Activated naive CD4-positive, alpha-beta T cell treated with anti-CD3 and anti-CD28 coated beads for 36 hours (primary cell): ENCODE measurements at regions not wholly inside any gene's neighbourhood (a gene's known extent, or its start where the extent isn't known, plus 50 kb on each side); places are given as distances from the start of the nearest gene placed in this dataset.

Experiments used
- CTCF ChIA-PET: fragments of 350-600 bp; sonication (Branson Sonifier 250); formaldehyde crosslinking; loops from one replicate; lab custom pipeline; 2021; ENCODE audit warnings: antibody characterized with exemption; lab: Charles Lee
- DNase-seq: peaks from one replicate; pipeline ENCODE4 v3.0.0-alpha.2; 2020
- H3K27ac Mint-ChIP-seq: one replicate; pipeline ENCODE4 v1.8.0; 2021; ENCODE audit warnings: mild to moderate bottlenecking, mixed read lengths
- H3K27me3 Mint-ChIP-seq: one replicate; pipeline ENCODE4 v1.8.0; 2021; ENCODE audit warnings: low read depth, mixed read lengths
- H3K36me3 Mint-ChIP-seq: one replicate; pipeline ENCODE4 v1.8.0; 2021; ENCODE audit warnings: low read depth, mixed read lengths
- H3K4me1 Mint-ChIP-seq: one replicate; pipeline ENCODE4 v1.8.0; 2021; ENCODE audit warnings: low read depth, mixed read lengths
- H3K4me3 Mint-ChIP-seq: one replicate; pipeline ENCODE4 v1.8.0; 2021; ENCODE audit warnings: mild to moderate bottlenecking, moderate library complexity, mixed read lengths
- H3K9me3 Mint-ChIP-seq: one replicate; pipeline ENCODE4 v1.8.0; 2021; ENCODE audit warnings: mixed read lengths
- intact Hi-C: fragments of 100-400 bp; cut with micrococcal nuclease; formaldehyde crosslinking; loops from one replicate; pipeline ENCODE4 v1.15.1; 2023

DNA sequence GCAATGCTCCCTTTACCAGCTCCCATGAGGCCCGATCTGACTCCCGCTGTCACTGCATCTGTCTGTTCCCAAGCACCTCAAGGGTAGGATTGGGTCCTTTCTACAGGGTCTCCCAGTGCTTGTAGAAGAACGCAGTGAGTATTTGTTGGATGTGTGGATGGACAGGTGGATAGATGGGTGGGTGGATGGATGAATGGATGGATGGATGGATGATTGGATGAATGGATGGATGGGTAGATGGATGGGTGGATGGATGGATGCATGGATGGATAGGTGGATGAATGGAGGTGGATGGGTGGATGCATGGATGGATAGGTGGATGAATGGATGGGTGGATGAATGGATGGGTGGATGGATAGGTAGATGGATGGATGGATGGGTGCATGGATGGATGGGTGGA, 91.6 kb downstream of the HS1BP3 start:
- CTCF ChIA-PET = no interaction called here
- no peaks in the 10 kb centered on the region for H3K4me1 Mint-ChIP-seq
- H3K27me3 Mint-ChIP-seq = no peaks in the 10 kb centered on the region
- H3K4me3 Mint-ChIP-seq = no peak overlapping the region
- intact Hi-C loops = no loop called here
- no peak overlapping the region for H3K27ac Mint-ChIP-seq
- DNase-seq = no peak
- no peaks in the 10 kb centered on the region for H3K9me3 Mint-ChIP-seq
- H3K36me3 Mint-ChIP-seq = no peaks in the 10 kb centered on the region

DNA sequence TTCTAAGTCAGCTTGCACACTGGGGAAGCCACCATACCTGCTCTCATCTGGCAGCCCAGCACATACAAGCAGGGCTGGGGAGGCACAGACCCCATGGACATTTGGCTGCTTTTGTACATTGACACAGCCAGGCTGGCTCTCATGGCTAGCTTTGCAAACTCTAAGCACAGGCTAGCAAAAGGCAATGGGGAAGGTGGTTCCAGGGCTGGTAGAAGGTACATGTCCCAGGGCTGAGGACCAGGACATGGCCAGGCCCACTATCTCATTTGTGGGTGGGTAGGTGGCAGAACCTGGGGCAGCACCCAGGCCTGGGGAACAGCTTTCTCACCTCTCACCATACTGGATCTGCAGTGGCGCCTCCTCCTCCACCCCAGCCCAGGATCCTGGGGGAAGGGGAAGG, 90.9 kb downstream of the HS1BP3 start:
- intact Hi-C loops = no loop called here
- CTCF ChIA-PET = no interaction called here
- Mint-ChIP-seq H3K4me3 (no peak overlapping the region), H3K27me3 (no peaks in the 10 kb centered on the region), H3K27ac (no peak overlapping the region), H3K9me3 (no peaks in the 10 kb centered on the region), H3K4me1 (no peaks in the 10 kb centered on the region), H3K36me3 (no peaks in the 10 kb centered on the region)
- no peak for DNase-seq

DNA sequence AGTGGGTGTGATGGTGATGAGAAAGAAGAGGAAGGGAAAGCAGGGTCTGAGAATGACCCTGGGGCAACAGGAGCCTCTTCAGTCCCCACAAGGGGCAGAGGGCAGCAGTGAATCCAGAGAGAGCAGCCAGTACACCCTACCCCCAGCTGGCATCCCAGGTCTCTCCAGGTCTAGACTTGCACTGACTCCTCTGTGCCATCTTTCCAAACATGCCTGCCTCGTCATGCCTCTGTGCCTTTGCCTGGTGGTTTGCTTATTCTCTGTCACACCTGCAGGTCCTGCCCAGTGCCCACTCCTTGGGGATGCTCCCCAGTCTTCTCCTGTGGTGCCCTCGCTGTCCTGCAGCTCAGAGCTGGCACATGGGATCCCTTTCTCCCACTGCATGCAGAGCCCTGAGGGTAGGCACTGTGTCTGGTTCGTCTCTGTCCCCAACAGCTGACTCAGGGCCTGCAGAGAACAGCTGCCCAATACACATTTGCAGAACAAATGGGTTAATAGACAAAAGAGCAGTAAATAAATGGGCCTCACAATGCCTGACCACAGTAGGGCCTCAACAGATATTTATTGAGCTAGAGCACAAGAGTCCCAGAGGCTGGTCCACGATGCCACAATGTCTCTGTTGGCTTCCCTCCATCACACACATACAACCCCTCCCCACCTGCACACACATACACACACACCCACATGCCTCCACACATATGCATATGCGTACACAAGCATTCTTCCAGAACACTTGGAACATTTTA, 89.8 kb downstream of the HS1BP3 start:
- Mint-ChIP-seq H3K27me3 (peaks cover 3% of the 10 kb centered on the region), H3K9me3 (no peaks in the 10 kb centered on the region), H3K36me3 (no peaks in the 10 kb centered on the region), H3K27ac (no peak overlapping the region), H3K4me1 (no peaks in the 10 kb centered on the region), H3K4me3 (no peak overlapping the region)
- CTCF ChIA-PET = no interaction called here
- intact Hi-C loops = no loop called here
- no peak for DNase-seq

DNA sequence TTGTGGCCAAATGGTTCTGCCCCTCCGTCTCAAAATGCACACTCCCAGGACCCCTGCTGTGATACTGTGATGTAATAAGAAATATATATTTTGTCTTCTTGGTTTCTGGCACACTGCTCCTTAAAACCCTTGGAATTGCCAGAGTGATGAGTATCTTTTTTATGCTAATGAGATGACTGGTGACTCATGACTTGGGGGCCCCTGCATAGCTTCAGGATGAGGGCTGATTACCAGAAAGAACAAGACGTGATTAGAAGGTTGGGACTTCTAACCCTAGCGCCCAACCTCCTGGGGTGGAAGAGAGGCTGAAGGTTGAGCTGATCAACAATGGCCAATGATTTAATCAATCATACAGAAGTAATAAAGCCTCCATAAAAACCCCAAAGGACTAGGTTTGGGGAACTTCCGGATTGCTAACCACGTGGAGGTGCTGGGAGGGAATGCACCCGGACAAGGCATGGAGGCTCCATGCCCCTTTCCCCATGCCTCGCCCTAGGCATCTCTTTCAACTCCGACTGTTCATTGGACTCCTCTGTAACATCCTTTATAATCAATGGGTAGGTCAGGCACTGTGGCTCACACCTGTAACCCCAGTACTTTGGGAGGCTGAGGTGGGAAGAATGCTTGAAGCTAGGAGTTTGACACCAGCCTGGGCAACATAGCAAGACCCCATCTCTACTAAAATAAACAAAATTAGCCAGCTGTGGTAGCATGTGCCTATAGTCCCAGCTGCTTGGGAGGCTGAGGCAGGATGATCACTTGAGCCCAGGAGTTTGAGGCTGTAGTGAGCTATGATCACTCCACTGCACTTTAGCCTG, 89.1 kb downstream of the HS1BP3 start:
- no peaks in the 10 kb centered on the region for H3K4me1 Mint-ChIP-seq
- H3K9me3 Mint-ChIP-seq = no peaks in the 10 kb centered on the region
- H3K36me3 Mint-ChIP-seq = no peaks in the 10 kb centered on the region
- intact Hi-C loops = no loop called here
- DNase-seq = no peak
- H3K4me3 Mint-ChIP-seq = no peak overlapping the region
- peaks cover 3% of the 10 kb centered on the region for H3K27me3 Mint-ChIP-seq
- H3K27ac Mint-ChIP-seq = no peak overlapping the region
- CTCF ChIA-PET = no interaction called here

DNA sequence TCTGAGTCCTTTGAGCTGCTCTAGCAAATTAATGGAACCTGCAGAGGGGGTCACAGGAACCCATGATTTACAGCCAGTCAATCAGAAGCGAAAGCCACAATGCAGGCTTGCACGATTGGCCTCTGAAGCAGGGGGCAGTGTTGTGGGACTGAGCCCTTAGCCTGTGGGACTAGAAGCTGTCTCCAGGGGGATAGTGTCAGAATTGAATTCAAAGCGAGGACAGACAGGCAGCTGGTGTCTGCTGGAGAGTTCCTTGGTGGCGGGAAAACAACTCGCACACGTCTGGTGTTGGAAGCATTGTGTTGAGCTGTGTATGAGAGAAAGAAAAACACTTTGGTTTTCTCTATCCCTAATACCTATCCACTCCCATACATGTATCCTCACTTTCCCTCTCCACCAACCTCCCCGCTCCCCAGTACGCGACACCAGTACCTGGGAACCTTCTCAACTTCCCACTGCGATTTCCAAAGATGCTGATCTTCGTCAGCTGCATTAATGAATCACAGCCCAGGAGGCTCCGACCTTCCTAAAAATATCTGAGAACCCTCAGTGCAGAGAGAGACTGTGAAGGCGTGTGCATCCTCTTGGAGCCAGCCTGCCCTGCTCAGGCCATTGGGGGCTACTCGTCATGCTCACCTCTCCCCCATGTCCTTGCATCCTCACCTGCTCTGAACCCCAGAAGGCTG, 88.2 kb downstream of the HS1BP3 start:
- intact Hi-C loops = no loop called here
- Mint-ChIP-seq H3K4me3 (no peak overlapping the region), H3K36me3 (no peaks in the 10 kb centered on the region), H3K9me3 (no peaks in the 10 kb centered on the region), H3K27ac (no peak overlapping the region), H3K4me1 (no peaks in the 10 kb centered on the region), H3K27me3 (peaks cover 3% of the 10 kb centered on the region)
- DNase-seq = no peak
- CTCF ChIA-PET = no interaction called here

DNA sequence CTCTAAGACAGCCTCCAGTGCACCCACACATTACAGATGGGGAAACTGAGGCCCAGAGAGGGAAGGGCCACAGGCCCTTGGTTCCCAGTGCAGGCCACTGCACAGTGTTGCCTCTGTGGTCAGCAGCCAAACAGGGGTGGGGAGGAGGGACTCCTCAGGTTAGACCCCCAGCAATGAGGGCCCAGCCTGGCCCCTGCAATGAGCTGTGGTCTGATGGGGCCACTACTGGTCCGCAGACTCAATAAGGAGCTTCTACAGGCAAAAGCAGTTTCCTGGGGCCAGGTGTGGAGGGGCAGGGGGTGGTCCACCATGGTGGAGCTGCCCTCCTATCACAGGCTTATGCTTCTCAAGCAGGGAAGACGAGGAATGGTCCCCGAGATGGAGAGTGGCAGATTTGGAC, 87.6 kb downstream of the HS1BP3 start:
- DNase-seq = no peak
- intact Hi-C loops = no loop called here
- H3K4me3 Mint-ChIP-seq = no peak overlapping the region
- H3K27ac Mint-ChIP-seq = no peak overlapping the region
- no peaks in the 10 kb centered on the region for H3K4me1 Mint-ChIP-seq
- H3K9me3 Mint-ChIP-seq = no peaks in the 10 kb centered on the region
- no peaks in the 10 kb centered on the region for H3K36me3 Mint-ChIP-seq
- H3K27me3 Mint-ChIP-seq = peaks cover 3% of the 10 kb centered on the region
- CTCF ChIA-PET = no interaction called here

DNA sequence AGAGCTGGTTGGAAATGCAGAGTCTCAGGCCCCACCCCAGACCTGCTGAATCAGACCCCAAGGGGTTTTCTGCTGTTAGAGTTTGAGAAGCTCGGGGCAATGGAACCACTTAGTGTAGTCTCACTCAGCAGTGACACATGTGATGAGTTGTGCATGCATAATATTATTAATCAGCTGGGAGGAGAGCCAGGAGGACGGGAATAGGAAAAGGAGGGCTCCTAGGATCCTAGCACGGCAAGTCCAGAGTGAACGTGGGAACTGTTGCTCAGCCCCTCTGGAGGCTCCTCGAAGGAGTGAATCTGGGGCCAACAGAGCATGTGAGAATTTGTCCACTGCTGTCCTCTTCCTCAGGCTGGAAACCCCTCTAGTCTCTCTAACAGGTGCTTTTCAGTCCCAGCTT, 87.1 kb downstream of the HS1BP3 start:
- H3K27me3 Mint-ChIP-seq = peaks cover 3% of the 10 kb centered on the region
- CTCF ChIA-PET = no interaction called here
- no peaks in the 10 kb centered on the region for H3K4me1 Mint-ChIP-seq
- H3K27ac Mint-ChIP-seq = no peak overlapping the region
- intact Hi-C loops = no loop called here
- H3K36me3 Mint-ChIP-seq = no peaks in the 10 kb centered on the region
- H3K9me3 Mint-ChIP-seq = no peaks in the 10 kb centered on the region
- H3K4me3 Mint-ChIP-seq = no peak overlapping the region
- DNase-seq = no peak

DNA sequence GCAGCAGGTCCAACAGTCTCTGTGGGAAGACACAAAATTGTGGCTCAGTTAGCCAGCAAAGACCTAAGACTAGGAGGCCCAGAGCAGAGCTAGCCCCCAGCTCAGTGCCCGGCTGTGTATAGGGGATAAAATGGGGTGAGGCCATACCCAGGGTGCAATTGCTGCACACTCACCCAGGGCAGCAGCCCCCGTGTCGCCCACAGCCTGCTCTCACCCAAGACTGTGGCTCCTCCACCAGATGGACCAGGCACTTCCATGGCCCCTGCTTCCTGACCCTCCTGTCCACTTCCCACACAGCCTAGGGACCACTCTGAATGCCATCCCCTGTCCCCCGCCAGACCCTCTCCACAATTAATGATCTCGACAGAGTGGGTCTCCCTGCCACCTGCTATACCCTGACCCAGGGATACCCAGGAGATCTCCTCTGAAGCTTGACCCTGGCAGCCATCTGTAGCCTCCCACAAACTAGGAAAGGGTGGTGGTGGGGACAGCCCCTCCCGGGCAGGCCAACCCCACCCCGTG, 85.7 kb downstream of the HS1BP3 start:
- H3K4me3 Mint-ChIP-seq = no peak overlapping the region
- intact Hi-C loops = no loop called here
- CTCF ChIA-PET = no interaction called here

DNA sequence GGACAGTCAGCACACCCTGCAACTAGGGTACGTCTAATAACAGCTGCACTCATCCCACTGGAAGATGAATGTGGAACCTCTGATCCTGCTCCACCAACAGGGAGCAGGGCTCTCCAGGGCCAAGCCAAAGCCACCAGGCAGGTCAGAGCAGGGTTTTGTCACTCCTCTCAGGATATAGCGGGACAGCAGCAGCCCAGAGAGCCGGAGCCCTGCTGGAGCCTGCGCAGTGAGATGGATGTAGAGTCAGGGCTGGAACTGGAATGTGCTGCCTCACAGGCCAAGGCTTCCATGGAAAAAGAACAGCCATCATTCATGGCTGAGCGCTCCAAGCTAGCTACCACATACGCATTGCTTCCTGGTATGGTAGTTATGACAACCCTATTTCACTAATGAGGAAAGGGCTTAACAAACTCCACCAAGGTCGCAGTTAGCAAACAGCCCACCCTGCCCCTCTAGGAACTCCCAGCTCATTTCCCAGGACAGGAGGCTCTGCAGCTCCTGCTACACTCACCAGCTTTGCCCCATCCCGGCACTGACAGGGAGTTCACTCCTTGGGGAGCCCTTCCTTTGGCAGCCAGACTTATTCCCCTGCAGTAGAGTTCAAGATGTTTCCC, 85.2 kb downstream of the HS1BP3 start:
- peaks cover 3% of the 10 kb centered on the region for H3K27me3 Mint-ChIP-seq
- H3K9me3 Mint-ChIP-seq = no peaks in the 10 kb centered on the region
- H3K27ac Mint-ChIP-seq = no peak overlapping the region
- no peaks in the 10 kb centered on the region for H3K4me1 Mint-ChIP-seq
- no peak overlapping the region for H3K4me3 Mint-ChIP-seq
- H3K36me3 Mint-ChIP-seq = no peaks in the 10 kb centered on the region
- intact Hi-C loops = no loop called here
- CTCF ChIA-PET = no interaction called here
- DNase-seq = no peak

More for the DNA sequence above, 85.7 kb downstream of the HS1BP3 start:
- Mint-ChIP-seq H3K9me3 (no peaks in the 10 kb centered on the region), H3K27me3 (peaks cover 3% of the 10 kb centered on the region), H3K36me3 (no peaks in the 10 kb centered on the region), H3K27ac (no peak overlapping the region), H3K4me1 (no peaks in the 10 kb centered on the region)
- no peak for DNase-seq

DNA sequence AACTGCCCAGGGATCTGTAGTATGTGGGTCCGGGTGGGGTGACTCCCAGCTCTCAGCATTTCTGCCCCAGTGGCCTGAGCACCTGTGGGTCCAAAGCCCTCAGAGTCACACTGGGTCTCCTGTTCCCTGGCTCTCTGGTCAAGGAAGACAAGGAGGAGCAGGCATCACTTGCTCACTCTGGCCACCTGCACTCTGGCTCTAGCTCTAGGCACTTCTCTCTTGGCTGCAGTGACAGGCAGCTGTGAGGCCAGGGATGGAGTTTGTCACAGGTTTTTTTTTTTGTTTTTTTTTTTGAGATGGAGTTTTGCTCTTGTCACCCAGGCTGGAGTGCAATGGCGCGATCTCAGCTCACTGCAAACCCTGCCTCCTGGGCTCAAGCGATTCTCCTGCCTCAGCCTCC, 84.6 kb downstream of the HS1BP3 start:
- H3K4me3 Mint-ChIP-seq = no peak overlapping the region
- intact Hi-C loops = no loop called here
- H3K27ac Mint-ChIP-seq = no peak overlapping the region
- H3K27me3 Mint-ChIP-seq = peaks cover 3% of the 10 kb centered on the region
- CTCF ChIA-PET = interaction anchor here (0.7 kb wide), 1 partner anchor 30 kb away, joined by 3 read pairs; no protein-coding TSS in a partner anchor
- no peaks in the 10 kb centered on the region for H3K9me3 Mint-ChIP-seq
- no peaks in the 10 kb centered on the region for H3K4me1 Mint-ChIP-seq
- no peaks in the 10 kb centered on the region for H3K36me3 Mint-ChIP-seq
- no peak for DNase-seq

DNA sequence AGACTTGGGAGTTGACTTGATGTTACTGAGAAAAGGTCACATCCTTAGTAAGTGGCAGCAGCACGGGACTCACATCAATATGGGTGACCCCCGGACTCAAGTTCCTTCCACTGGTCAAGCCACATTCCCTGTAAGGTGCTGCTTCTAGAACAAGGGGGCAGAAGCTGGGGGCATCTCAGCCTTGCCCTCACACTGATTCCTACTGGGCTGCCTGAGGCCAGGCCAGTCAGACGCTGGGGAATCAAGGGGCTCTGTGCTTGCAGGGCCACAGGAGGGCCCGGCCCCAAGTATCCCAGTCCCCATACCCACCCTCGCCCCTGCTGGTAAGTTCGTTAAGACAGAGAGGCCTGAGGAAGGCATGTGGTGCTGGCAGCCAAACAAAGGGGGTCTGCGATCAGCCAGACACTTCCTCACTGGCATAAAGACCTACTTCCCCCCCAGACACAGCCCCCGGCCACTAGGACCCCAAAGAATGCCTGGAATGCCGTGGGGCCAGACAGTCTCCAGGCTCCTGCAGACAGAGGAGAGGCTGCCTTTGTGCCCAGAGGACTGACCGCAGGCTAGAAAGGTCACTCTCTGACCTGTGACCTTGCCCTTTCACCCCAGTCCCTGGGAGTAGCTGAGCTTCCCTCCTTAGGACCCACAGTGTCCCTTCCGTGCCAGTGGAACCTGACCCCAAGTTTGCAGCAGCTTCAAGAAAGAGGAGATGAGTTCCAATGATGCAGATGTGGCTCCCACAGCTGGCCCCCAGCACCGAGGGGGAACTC, 83.6 kb downstream of the HS1BP3 start:
- H3K4me3 Mint-ChIP-seq = no peak overlapping the region
- no peak for DNase-seq
- intact Hi-C loops = no loop called here
- H3K36me3 Mint-ChIP-seq = no peaks in the 10 kb centered on the region
- H3K27me3 Mint-ChIP-seq = peaks cover 3% of the 10 kb centered on the region
- H3K27ac Mint-ChIP-seq = no peak overlapping the region
- no peaks in the 10 kb centered on the region for H3K4me1 Mint-ChIP-seq
- CTCF ChIA-PET = interaction anchor here (0.7 kb wide), 1 partner anchor 29 kb away, joined by 3 read pairs; no protein-coding TSS in a partner anchor
- H3K9me3 Mint-ChIP-seq = no peaks in the 10 kb centered on the region
